ENCODE measurements at regions not wholly inside any gene's neighbourhood (a gene's known extent, or its start where the extent isn't known, plus 50 kb on each side); places are given as distances from the start of the nearest gene placed in this dataset.

- no peak for DNase-seq (ENCODE audit: low spot score)
These were observed 507.8 kb downstream of the TBC1D4 start for GRCh38 chr13:74973935-74974879.

- no peak for DNase-seq (ENCODE audit: low spot score)
These were observed 512.5 kb downstream of the TBC1D4 start for GRCh38 chr13:74969419-74969818.

- DNase-seq (ENCODE audit: low spot score), result no peak
These were observed 515.0 kb downstream of the TBC1D4 start for GRCh38 chr13:74966814-74967424.

GRCh38 chr13:74966275-74966674 lies 515.7 kb downstream of the TBC1D4 start:
- DNase-seq (ENCODE audit: low spot score), result no peak

GRCh38 chr13:74945637-74946036 lies 536.3 kb downstream of the TBC1D4 start:
- no peak for DNase-seq (ENCODE audit: low spot score)

- DNase-seq (ENCODE audit: low spot score), result no peak
These were observed 550.1 kb downstream of the TBC1D4 start for GRCh38 chr13:74931698-74932433.

GRCh38 chr13:74930402-74931165 lies 551.4 kb downstream of the TBC1D4 start:
- no peak for DNase-seq (ENCODE audit: low spot score)

GRCh38 chr13:74929436-74929835 lies 552.5 kb downstream of the TBC1D4 start:
- no peak for DNase-seq (ENCODE audit: low spot score)

GRCh38 chr13:74927823-74928222 lies 554.1 kb downstream of the TBC1D4 start:
- DNase-seq (ENCODE audit: low spot score), result no peak

- no peak for DNase-seq (ENCODE audit: low spot score)
These were observed 559.0 kb downstream of the TBC1D4 start for GRCh38 chr13:74922963-74923362.

GRCh38 chr13:74921326-74921725 lies 560.6 kb downstream of the TBC1D4 start:
- no peak for DNase-seq (ENCODE audit: low spot score)

- no peak for DNase-seq (ENCODE audit: low spot score)
These were observed 561.0 kb downstream of the TBC1D4 start for GRCh38 chr13:74920920-74921319.

- no peak for DNase-seq (ENCODE audit: low spot score)
These were observed 561.6 kb downstream of the TBC1D4 start for GRCh38 chr13:74920361-74920760.

GRCh38 chr13:74919914-74920313 lies 562.1 kb downstream of the TBC1D4 start:
- no peak for DNase-seq (ENCODE audit: low spot score)

GRCh38 chr13:74912898-74913297 lies 569.1 kb downstream of the TBC1D4 start:
- no peak for DNase-seq (ENCODE audit: low spot score)

- no peak for DNase-seq (ENCODE audit: low spot score)
These were observed 571.6 kb downstream of the TBC1D4 start for GRCh38 chr13:74910415-74910814.

GRCh38 chr13:74907788-74908187 lies 574.2 kb downstream of the TBC1D4 start:
- DNase-seq (ENCODE audit: low spot score), result no peak

- no peak for DNase-seq (ENCODE audit: low spot score)
These were observed 577.4 kb downstream of the TBC1D4 start for GRCh38 chr13:74904556-74904955.

- no peak for DNase-seq (ENCODE audit: low spot score)
These were observed 586.8 kb downstream of the TBC1D4 start for GRCh38 chr13:74895042-74895796.

- DNase-seq (ENCODE audit: low spot score), result no peak
These were observed 589.9 kb downstream of the TBC1D4 start for GRCh38 chr13:74892096-74892495.
